AG09309 (cell line): ENCODE measurements at regions not wholly inside any gene's neighbourhood (a gene's known extent, or its start where the extent isn't known, plus 50 kb on each side); places are given as distances from the start of the nearest gene placed in this dataset.

Experiments
- DNase-seq: peaks from one replicate; pipeline ENCODE4 v3.0.0-alpha.2; 2010; ENCODE audit warnings: low read depth
- H3K4me3 ChIP-seq: 2 replicates; pipeline ENCODE4 v1.5.1; 2011; ENCODE audit warnings: mild to moderate bottlenecking, low read depth, low read length, moderate library complexity; ENCODE audit not compliant: control insufficient read depth
- CTCF ChIP-seq: IDR thresholded peaks from 2 replicates; pipeline ENCODE4 v1.5.1; 2011; ENCODE audit warnings: mild to moderate bottlenecking, low read depth, low read length, inconsistent platforms; ENCODE audit not compliant: insufficient read depth, control insufficient read depth; ENCODE audit errors: missing control alignments

GRCh38 chr5:24188216-24188925, 456.4 kb downstream of the CDH10 start:
- no peak for DNase-seq
- no peak for TF ChIP-seq CTCF
- no peak overlapping the region for H3K4me3 ChIP-seq

- no peak for TF ChIP-seq CTCF
- DNase-seq = no peak
- H3K4me3 ChIP-seq = no peak overlapping the region
Observed at GRCh38 chr5:24196789-24197188, 448.0 kb downstream of the CDH10 start.

- DNase-seq = no peak
- H3K4me3 ChIP-seq = no peak overlapping the region
- TF ChIP-seq CTCF = no peak
Observed at GRCh38 chr5:24208686-24209106, 436.1 kb downstream of the CDH10 start.

GRCh38 chr5:24215114-24215513, 429.7 kb downstream of the CDH10 start:
- no peak for DNase-seq
- TF ChIP-seq CTCF = no peak
- no peak overlapping the region for H3K4me3 ChIP-seq

GRCh38 chr5:24222876-24223275, 421.9 kb downstream of the CDH10 start:
- TF ChIP-seq CTCF = no peak
- DNase-seq = no peak
- no peak overlapping the region for H3K4me3 ChIP-seq

GRCh38 chr5:24225051-24225450, 419.7 kb downstream of the CDH10 start:
- no peak for DNase-seq
- H3K4me3 ChIP-seq = no peak overlapping the region
- no peak for TF ChIP-seq CTCF
